Gastroesophageal sphincter (tissue), 4 donors: ENCODE measurements at regions not wholly inside any gene's neighbourhood (a gene's known extent, or its start where the extent isn't known, plus 50 kb on each side); places are given as distances from the start of the nearest gene placed in this dataset.
A peak's percentile ranks its signal among the peaks of the same experiment; 100 is the strongest.

Experiments
- ATAC-seq: fragments of 150-250 bp; one replicate; pipeline ENCODE4 v1.9.1; 2016; ENCODE audit warnings: mild to moderate bottlenecking, moderate library complexity
- H3K27ac ChIP-seq, 4 donors: fragments of 200-600 bp; sonication (generic) in 3 of 4; 1 replicate in 3 of 4; 2 replicates in 1 of 4; pipeline ENCODE4 v1.5.1; 2016 to 2019
- H3K27me3 ChIP-seq: fragments of 200-600 bp; sonication (generic); one replicate; pipeline ENCODE4 v1.5.1; 2019
- H3K36me3 ChIP-seq, 2 donors: fragments of 200-600 bp; sonication (generic); one replicate each; pipeline ENCODE4 v1.5.1; 2019; ENCODE audit warnings: control low read depth in 1 of 2
- H3K4me1 ChIP-seq, 3 donors: fragments of 200-600 bp; sonication (generic); 1 replicate in 2 of 3; 2 replicates in 1 of 3; pipeline ENCODE4 v1.5.1; 2016 to 2019; ENCODE audit warnings: control low read depth in 2 of 3
- H3K4me3 ChIP-seq, 2 donors: fragments of 200-600 bp; sonication (generic); one replicate each; pipeline ENCODE4 v1.5.1; 2019; ENCODE audit warnings: mild to moderate bottlenecking in 1 of 2, moderate library complexity in 1 of 2
- H3K9me3 ChIP-seq, 3 donors: fragments of 200-600 bp; sonication (generic); one replicate each; pipeline ENCODE4 v1.5.1; 2017 to 2019; ENCODE audit warnings: control low read depth in 2 of 3
- CTCF ChIP-seq, 4 experiments: fragments of 200-600 bp in 2 of 4; fragments of 450-650 bp in 2 of 4; sonication (generic) in 1 of 4; IDR thresholded peaks; one replicate each; pipeline ENCODE4 v1.5.1; 2017 to 2019; ENCODE audit warnings: antibody characterized with exemption in 4 of 4, mild to moderate bottlenecking in 2 of 4, moderate library complexity in 2 of 4
- EP300 ChIP-seq: sonication (generic); formaldehyde crosslinking; IDR thresholded peaks from one replicate; pipeline ENCODE4 v1.6.1; 2017; ENCODE audit warnings: antibody characterized with exemption, mild to moderate bottlenecking
- POLR2A ChIP-seq, 2 donors: fragments of 450-650 bp; IDR thresholded peaks; one replicate each; pipeline ENCODE4 v1.6.1; 2017; ENCODE audit warnings: antibody characterized with exemption in 2 of 2, mild to moderate bottlenecking in 2 of 2, moderate library complexity in 1 of 2
- POLR2AphosphoS5 ChIP-seq: sonication (generic); formaldehyde crosslinking; IDR thresholded peaks from one replicate; pipeline ENCODE4 v1.6.1; 2017; ENCODE audit warnings: antibody characterized with exemption
- WGBS, 2 donors: methylation state at CpG; one replicate each; pipeline ENCODE4 v1.1.5; 2018; ENCODE audit warnings: low coverage in 1 of 2; 5-methylcytosine and 5-hydroxymethylcytosine counted together

GRCh38 chr15:95556866-95557225 is 773.7 kb upstream of the NR2F2 start:
- TF ChIP-seq POLR2A (IDR thresholded peaks at IDR 0.05) (no peak), CTCF (IDR thresholded peaks at IDR 0.05) (no peak), POLR2AphosphoS5 (no peak), EP300 (no peak)
- 75 to 84% methylated on average over 5 of the region's 6 CpGs for WGBS, 2 donors
- no peaks in the 10 kb centered on the region for H3K27me3 ChIP-seq
- H3K4me3 ChIP-seq = no peak overlapping the region
- H3K4me1 ChIP-seq = peaks cover 0 to 10% (median 0%) of the 10 kb centered on the region in 3 donors
- ATAC-seq = no peak
- no peaks in the 10 kb centered on the region for H3K9me3 ChIP-seq
- peak overlapping the region in 1 of 4 donors; percentile 14 for H3K27ac ChIP-seq
- H3K36me3 ChIP-seq = no peaks in the 10 kb centered on the region

GRCh38 chr15:95557226-95558046 is 773.1 kb upstream of the NR2F2 start:
- peak; percentile 82 for ATAC-seq
- Histone ChIP-seq H3K27ac (peak overlapping the region in 1 of 4 donors; percentile 14), H3K4me3 (no peak overlapping the region), H3K4me1 (peaks cover 0 to 10% (median 0%) of the 10 kb centered on the region in 3 donors), H3K27me3 (no peaks in the 10 kb centered on the region), H3K36me3 (no peaks in the 10 kb centered on the region), H3K9me3 (no peaks in the 10 kb centered on the region)
- peak; percentile 84 for TF ChIP-seq POLR2AphosphoS5
- no peak for TF ChIP-seq POLR2A (IDR thresholded peaks at IDR 0.05)
- 69 to 79% methylated on average over 8 to 11 of the region's 17 CpGs for WGBS, 2 donors

- Histone ChIP-seq H3K4me1 (peaks cover 0 to 10% (median 0%) of the 10 kb centered on the region in 3 donors), H3K27ac (no peak overlapping the region), H3K9me3 (no peaks in the 10 kb centered on the region), H3K27me3 (no peaks in the 10 kb centered on the region), H3K4me3 (no peak overlapping the region), H3K36me3 (no peaks in the 10 kb centered on the region)
- TF ChIP-seq POLR2A (IDR thresholded peaks at IDR 0.05) (no peak), EP300 (no peak), CTCF (IDR thresholded peaks at IDR 0.05) (no peak), POLR2AphosphoS5 (no peak)
- ATAC-seq = no peak
- WGBS, 2 donors = 96 to 100% methylated on average over 1 to 2 of the region's 2 CpGs
These were observed 772.4 kb upstream of the NR2F2 start for GRCh38 chr15:95558131-95558530.

GRCh38 chr15:95558916-95559315 is 771.6 kb upstream of the NR2F2 start:
- ATAC-seq = no peak
- Histone ChIP-seq H3K27me3 (no peaks in the 10 kb centered on the region), H3K9me3 (no peaks in the 10 kb centered on the region), H3K4me1 (peaks cover 0 to 10% (median 0%) of the 10 kb centered on the region in 3 donors), H3K27ac (no peak overlapping the region), H3K4me3 (no peak overlapping the region), H3K36me3 (no peaks in the 10 kb centered on the region)
- TF ChIP-seq POLR2A (IDR thresholded peaks at IDR 0.05) (no peak), EP300 (no peak), POLR2AphosphoS5 (no peak), CTCF (IDR thresholded peaks at IDR 0.05) (no peak)
- 29 to 36% methylated on average over 2 of the region's 2 CpGs for WGBS, 2 donors

- no peak overlapping the region for H3K27ac ChIP-seq
- ATAC-seq = peak; percentile 51
- no peaks in the 10 kb centered on the region for H3K27me3 ChIP-seq
- H3K4me1 ChIP-seq = peaks cover 0 to 10% (median 0%) of the 10 kb centered on the region in 3 donors
- no peak overlapping the region for H3K4me3 ChIP-seq
- no peaks in the 10 kb centered on the region for H3K36me3 ChIP-seq
- TF ChIP-seq EP300 (no peak), CTCF (IDR thresholded peaks at IDR 0.05) (no peak), POLR2AphosphoS5 (no peak), POLR2A (IDR thresholded peaks at IDR 0.05) (no peak)
- 56 to 58% methylated on average over 7 of the region's 7 CpGs for whole genome bisulfite sequencing, 2 donors
- H3K9me3 ChIP-seq = no peaks in the 10 kb centered on the region
These were observed 770.6 kb upstream of the NR2F2 start for GRCh38 chr15:95559875-95560394.
